Activated CD8-positive, alpha-beta memory T cell treated with anti-CD3 and anti-CD28 coated beads, Interleukin-2, amount 50 U/mL, for 4 hours (primary cell): ENCODE measurements at regions not wholly inside any gene's neighbourhood (a gene's known extent, or its start where the extent isn't known, plus 50 kb on each side); places are given as distances from the start of the nearest gene placed in this dataset.

ENCODE experiments used
- DNase-seq: peaks from one replicate; pipeline ENCODE4 v3.0.0-alpha.2; 2020

GRCh38 chr2:181357979-181358378, 99.2 kb upstream of the ITGA4 start:
- DNase-seq = no peak

GRCh38 chr2:181362561-181362960, 94.6 kb upstream of the ITGA4 start:
- no peak for DNase-seq

- DNase-seq = no peak
These were observed 94.0 kb upstream of the ITGA4 start for GRCh38 chr2:181363164-181363563.

GRCh38 chr2:181364492-181365170, 92.6 kb upstream of the ITGA4 start:
- DNase-seq = no peak

GRCh38 chr2:181366675-181367175, 90.5 kb upstream of the ITGA4 start:
- no peak for DNase-seq

GRCh38 chr2:181367411-181367810, 89.8 kb upstream of the ITGA4 start:
- DNase-seq = no peak

GRCh38 chr2:181367906-181368435, 89.2 kb upstream of the ITGA4 start:
- DNase-seq = no peak

- DNase-seq = no peak
These were observed 87.1 kb upstream of the ITGA4 start for GRCh38 chr2:181370126-181370525.

GRCh38 chr2:181371195-181371594, 86.0 kb upstream of the ITGA4 start:
- DNase-seq = no peak

GRCh38 chr2:181371782-181372645, 85.2 kb upstream of the ITGA4 start:
- no peak for DNase-seq

GRCh38 chr2:181372646-181373040, 84.5 kb upstream of the ITGA4 start:
- DNase-seq = no peak

- DNase-seq = no peak
These were observed 82.2 kb upstream of the ITGA4 start for GRCh38 chr2:181374781-181375675.

- DNase-seq = no peak
These were observed 80.7 kb upstream of the ITGA4 start for GRCh38 chr2:181376442-181376841.

- no peak for DNase-seq
These were observed 80.2 kb upstream of the ITGA4 start for GRCh38 chr2:181376999-181377398.

- DNase-seq = no peak
These were observed 78.7 kb upstream of the ITGA4 start for GRCh38 chr2:181378491-181378890.

- DNase-seq = no peak
These were observed 76.6 kb upstream of the ITGA4 start for GRCh38 chr2:181380581-181380980.

GRCh38 chr2:181384923-181385322, 72.3 kb upstream of the ITGA4 start:
- DNase-seq = no peak

GRCh38 chr2:181389524-181389923, 67.7 kb upstream of the ITGA4 start:
- no peak for DNase-seq

GRCh38 chr2:181393472-181393871, 63.7 kb upstream of the ITGA4 start:
- no peak for DNase-seq

GRCh38 chr2:181394741-181395437, 62.3 kb upstream of the ITGA4 start:
- DNase-seq = no peak

- DNase-seq = no peak
These were observed 61.3 kb upstream of the ITGA4 start for GRCh38 chr2:181395851-181396250.
